Esophagus muscularis mucosa (tissue), 4 donors: ENCODE measurements at regions not wholly inside any gene's neighbourhood (a gene's known extent, or its start where the extent isn't known, plus 50 kb on each side); places are given as distances from the start of the nearest gene placed in this dataset.

ENCODE experiments used
- CTCF ChIP-seq, 3 experiments: fragments of 200-600 bp in 2 of 3; fragments of 450-650 bp in 1 of 3; sonication (generic) in 2 of 3; IDR thresholded peaks; one replicate each; pipeline ENCODE4 v1.5.1; 2017 to 2019; ENCODE audit warnings: antibody characterized with exemption in 3 of 3, mild to moderate bottlenecking in 2 of 3, moderate library complexity in 1 of 3
- EP300 ChIP-seq: sonication (generic); formaldehyde crosslinking; IDR thresholded peaks from one replicate; pipeline ENCODE4 v1.6.1; 2017; ENCODE audit warnings: antibody characterized with exemption
- POLR2A ChIP-seq: fragments of 450-650 bp; IDR thresholded peaks from one replicate; pipeline ENCODE4 v1.6.1; 2017; ENCODE audit warnings: antibody characterized with exemption, moderate library complexity, mild to moderate bottlenecking, low read depth
- POLR2AphosphoS5 ChIP-seq, 2 donors: sonication (generic); formaldehyde crosslinking; IDR thresholded peaks; one replicate each; pipeline ENCODE4 v1.6.1; 2017; ENCODE audit warnings: antibody characterized with exemption in 2 of 2

DNA sequence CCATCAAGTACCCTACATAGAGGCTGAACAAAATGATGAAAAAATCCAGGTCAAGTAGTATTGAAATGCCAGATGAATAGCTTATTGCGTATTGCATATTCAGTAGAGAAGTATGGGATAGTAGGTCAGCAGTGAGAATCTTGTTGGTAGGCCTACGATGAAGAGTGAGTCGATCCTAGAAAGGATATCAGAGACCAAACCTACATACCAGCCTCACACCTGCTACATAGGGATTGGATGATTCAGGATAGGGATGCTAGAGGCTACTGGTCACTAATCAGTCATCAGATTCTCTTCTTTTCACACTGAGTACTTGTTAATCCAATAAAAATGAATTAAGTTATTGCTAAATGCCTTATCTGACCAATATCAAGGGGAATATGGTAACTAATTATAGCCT lies 274.5 kb downstream of the DSEL start:
- no peak for TF ChIP-seq CTCF (IDR thresholded peaks at IDR 0.05)
- TF ChIP-seq POLR2A: no peak
- no peak for TF ChIP-seq EP300
- TF ChIP-seq POLR2AphosphoS5 (IDR thresholded peaks at IDR 0.05): no peak
